HG02852 (cell line): ENCODE measurements at regions not wholly inside any gene's neighbourhood (a gene's known extent, or its start where the extent isn't known, plus 50 kb on each side); places are given as distances from the start of the nearest gene placed in this dataset.

Experiments used
- ATAC-seq: cut with Tn5 transposase; IDR thresholded peaks from one replicate; pipeline ENCODE4 v1.9.1; 2021; ENCODE audit warnings: mild to moderate bottlenecking, moderate library complexity; ENCODE audit not compliant: unreplicated experiment

DNA sequence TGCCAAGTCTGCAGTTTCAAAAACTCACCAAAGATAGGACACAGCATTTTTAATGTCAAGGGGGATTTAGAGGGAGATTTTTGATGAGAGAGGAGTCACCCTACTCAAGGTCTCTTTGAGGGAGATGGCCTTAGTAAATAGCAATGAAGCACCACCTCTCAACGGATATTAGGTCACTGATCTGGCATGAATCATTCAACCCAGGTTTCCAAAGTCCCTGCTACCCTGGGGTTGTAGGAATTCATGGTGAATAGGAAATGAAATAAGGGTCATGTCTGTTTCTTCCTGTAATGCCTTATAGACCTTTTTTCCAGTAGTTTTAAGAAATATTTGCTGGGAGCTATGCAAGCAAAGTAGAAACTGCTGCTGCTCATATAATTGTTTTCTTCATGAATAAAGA, 2154.9 kb downstream of the LRRC4C start:
- no peak for ATAC-seq

DNA sequence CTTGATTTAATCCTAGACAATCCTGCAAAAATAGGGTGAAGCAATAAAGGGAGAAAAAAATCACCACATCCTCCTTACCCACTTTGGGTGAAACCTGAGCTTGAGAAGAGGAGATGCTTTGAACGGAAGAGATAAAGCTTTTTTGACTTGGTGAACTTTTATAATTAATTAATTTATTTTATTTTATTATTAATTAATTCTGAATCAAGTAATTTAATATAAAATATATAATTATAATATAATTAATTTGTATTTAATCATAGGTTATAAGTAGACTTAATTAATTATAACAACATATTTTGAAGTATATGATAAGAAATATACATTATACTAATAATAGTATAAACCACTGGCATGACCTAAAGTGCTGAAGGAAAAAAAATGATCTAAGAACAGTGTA, 2164.8 kb downstream of the LRRC4C start:
- ATAC-seq = no peak

DNA sequence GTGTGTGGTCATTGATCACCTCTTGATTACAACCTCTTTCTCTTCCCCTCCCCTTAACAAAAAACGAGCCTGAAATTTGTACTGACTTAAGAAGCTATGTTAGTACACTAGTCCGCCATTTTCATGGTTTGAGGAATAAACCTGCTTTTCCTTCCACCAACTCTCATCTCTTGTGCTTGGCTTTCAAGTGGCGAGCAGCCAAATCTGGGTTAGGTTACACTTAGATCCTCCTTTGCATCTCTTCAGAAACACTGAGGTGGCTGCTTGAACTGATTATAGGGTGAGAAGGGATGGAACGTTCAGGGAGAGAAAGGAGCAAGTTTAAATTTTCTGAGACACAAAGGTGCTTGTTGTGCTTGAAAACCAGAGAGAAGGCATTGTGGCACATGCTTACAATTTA, 2171.4 kb downstream of the LRRC4C start:
- no peak for ATAC-seq

DNA sequence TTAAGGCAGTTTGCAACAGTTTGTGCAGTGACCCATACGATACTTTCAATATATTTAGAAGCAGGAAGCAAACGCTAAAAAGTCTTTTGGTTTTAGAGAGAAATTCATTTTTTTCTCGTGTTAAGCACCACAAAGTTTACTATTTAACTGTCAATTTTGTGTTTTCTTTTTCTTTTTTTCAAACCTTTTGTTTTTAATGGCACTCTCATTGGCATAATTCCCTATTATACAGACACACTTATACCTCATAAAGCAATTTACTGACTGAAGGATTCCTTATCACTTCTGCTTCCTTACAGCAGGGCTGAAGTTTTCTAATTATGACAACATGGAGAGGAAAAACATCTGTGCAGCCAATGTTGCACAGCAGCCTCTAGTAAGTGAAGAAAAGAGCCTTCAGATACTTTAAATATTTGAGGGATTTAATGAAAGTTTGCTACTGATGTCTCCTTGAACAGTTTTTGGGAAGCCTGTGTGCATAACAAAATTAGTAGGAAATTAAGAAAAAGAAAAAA, 2191.2 kb downstream of the LRRC4C start:
- ATAC-seq = no peak

DNA sequence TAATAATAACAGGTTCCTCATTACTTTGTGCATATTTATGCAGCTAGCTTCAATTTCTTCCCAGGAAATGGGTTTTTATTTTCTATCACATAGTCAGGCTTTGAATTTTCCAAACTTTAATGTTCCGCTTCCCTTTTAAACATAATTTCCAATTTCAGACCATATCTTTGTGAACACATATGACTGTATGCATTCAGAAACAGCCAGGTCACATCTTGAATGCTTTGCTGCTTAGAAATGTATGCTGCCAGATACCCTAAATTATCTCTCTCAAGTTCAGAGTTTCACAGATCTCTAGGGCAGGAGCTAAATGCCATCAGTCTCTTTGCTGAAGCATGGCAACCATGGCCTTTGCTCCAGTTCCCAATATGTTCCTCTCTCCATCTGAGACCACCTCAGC, 2203.8 kb downstream of the LRRC4C start:
- ATAC-seq = no peak

DNA sequence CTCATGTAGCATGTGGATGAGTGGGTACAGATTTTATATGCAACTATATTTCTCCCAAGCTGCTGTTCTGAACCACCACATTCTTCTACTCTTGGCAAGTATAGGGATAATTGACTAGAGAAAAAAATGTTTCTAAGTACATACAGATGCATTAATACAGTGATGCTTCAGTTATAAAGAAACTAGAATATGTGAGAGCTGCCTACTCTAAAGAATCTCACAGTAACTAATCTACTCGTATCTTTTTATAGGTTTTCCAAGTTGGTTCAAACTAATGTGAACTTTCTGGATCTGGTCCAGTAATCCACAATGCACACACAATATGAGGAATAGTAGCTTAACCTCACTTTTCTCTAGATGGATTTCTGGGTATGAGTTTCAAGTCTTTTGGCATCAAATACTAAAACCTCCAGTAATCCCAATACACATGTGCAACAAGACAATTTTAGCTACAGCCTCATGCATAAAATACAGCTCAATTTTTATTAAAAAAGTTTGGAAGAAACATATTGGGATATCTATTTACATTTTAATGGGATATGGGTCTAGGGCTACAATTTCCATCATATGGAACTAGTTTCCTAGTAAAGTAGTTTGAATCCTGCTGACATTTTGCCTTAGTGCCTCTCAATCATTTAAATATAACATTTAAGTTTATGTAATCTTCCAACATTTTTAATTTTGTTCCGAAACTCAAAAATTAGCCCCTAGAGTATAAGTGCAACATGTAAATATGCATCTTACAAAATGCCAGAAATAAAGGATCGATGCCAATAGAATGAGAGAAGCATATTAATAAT, 2209.7 kb downstream of the LRRC4C start:
- no peak for ATAC-seq

DNA sequence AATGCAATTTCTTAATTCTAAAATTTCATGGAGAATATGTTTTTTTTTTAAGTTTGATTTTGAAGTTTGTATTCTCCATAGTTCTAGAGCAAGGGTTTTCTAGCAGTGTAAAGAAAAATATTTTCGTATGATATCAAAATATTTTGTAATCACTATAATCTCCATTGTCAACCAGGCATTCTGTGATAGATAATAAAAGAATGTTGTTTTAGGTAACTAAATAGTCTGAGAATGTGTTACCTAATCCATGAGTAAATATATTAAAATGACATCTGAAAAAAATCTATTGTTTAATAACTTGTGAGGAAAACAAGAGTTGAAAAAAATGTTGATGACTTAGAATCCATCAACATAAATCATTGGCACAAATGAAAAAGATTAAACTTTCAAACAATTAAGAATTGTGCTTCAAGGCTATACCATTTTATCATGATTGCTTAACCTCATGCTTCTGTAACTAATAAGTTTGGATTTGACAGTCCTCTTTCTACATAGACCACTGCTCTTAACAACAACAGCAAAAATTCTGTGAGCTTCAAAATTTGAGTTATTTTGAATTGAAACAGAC, 2211.8 kb downstream of the LRRC4C start:
- no peak for ATAC-seq

DNA sequence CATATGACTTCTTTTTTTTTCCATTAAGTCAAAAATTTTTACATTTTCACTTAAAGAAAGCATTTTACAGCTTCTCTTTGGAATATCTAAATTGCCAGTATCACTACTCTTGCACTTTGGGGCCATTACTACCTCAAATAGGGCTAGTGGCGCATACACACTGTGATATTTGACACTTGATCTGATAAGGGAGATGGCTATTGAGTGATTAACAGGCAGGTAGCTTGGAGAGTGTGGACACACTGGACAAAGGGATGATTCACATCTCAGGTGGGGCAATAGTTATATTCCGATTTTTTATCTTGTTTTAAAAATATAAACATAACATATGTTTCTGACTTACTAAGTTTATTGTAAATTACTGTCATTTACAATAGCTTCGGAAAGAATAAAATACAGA, 2219.9 kb downstream of the LRRC4C start:
- ATAC-seq = no peak

DNA sequence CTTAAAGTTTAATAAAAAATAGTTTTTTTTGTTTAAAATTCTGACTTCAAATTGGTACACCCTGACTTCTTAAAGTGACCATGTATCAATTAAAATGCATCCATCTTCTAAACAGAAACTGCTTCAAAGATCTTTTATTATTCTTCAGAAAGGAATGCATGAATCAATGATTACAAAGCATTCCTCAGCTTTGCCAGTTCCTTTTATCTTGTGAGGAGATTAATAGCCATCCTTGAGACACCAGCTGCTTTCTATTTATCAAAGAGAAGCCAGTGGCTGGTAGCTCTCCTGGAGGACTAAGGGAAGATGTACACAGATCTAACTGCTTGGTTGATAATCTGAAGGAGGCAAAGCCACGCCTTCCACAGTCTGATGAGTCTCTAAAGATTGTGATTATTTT, 2222.5 kb downstream of the LRRC4C start:
- ATAC-seq = no peak

DNA sequence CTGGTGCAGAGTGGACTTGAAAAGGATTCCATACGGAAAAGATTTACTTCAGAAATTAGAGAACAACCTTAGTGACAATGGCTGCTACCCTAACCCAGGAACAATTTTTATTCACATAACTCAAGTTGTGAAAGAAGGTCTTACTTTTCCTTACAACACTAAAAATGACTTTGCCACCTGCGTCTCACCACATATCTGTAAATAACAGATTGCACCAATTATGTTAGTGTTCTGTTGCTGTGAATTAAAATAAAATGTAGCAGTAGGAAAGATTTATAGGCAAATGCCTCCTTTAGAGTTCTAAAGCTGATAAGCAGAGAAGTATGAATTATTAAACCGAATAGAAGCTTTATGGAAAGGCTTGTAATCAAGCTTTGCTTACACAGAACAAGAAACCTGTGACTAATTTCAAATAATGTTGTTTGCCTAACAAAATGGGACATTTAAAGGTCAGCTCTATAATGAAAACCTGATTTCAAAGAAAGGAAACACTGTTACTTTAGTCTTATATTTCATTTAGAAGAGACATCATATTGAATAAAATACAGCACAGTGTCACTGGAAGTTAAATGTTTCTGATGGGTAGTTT, 2237.8 kb downstream of the LRRC4C start:
- ATAC-seq = no peak

DNA sequence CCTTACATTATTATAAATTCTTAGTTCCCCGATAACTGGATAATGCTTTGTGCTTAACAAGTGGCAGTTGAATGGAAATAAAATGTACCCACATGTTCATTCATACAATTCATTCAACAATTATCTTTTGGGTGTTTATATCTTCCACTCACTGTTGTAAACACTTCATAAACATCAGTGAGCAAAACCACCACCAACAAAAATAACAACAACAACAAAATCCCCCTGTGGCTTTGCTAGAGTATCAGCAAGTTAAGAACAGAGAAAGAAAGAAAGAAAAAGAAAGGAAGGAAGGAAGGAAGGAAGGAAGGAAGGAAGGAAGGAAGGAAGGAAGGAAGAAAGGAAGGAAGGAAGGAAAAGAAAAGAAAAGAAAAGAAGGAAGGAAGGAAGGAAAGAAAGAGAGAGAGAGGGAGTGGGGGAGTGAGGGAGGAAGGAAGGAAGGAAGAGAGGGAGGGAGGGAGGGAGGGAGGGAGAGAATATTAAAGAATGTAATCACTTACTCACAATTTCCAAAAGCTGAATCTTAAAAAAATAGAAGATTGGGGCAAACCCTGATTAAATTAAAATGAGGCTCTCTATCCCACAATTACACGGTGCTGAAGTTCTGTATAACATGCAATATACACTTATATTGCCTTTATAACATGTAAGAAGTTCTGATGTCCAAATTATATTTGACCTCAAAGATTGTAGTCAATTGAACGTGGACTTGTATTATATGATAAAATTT, 2238.8 kb downstream of the LRRC4C start:
- no peak for ATAC-seq

DNA sequence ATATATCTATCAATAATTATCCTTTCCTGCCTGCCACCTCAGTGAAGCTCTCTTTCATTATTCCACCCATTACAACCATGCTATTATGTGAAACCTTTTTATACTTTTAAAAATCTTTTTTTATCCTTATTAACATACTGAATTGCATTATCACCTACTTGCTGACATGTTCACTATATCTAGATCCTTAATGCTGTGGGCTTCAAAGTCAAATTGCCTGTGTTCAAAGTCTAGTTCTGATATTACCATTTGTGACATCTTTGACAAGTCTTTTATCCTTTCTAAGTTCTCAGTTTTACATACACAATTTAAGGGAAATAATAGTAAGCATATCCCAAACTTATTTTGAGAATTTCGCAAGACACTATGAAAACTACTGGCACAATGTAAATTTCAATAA, 2239.4 kb downstream of the LRRC4C start:
- no peak for ATAC-seq

DNA sequence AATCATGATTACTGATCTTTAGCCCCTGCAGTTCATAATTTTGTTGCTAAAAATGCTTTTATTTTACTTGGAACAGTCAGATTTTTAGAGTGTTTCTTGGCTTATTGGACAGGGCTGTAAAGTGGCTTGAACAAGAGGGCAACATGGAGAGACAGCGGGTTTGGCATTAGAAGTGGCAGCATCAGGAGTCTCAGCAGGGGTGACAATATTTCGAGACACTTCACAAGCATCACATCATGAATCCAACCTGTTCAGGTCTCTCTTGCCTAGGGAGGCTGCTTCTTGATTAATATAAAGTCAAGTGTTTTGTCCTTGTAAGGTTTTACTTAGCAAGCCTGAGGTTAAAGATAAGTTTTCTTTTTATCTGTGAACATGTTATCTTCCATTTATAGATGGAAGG, 2249.5 kb downstream of the LRRC4C start:
- no peak for ATAC-seq

DNA sequence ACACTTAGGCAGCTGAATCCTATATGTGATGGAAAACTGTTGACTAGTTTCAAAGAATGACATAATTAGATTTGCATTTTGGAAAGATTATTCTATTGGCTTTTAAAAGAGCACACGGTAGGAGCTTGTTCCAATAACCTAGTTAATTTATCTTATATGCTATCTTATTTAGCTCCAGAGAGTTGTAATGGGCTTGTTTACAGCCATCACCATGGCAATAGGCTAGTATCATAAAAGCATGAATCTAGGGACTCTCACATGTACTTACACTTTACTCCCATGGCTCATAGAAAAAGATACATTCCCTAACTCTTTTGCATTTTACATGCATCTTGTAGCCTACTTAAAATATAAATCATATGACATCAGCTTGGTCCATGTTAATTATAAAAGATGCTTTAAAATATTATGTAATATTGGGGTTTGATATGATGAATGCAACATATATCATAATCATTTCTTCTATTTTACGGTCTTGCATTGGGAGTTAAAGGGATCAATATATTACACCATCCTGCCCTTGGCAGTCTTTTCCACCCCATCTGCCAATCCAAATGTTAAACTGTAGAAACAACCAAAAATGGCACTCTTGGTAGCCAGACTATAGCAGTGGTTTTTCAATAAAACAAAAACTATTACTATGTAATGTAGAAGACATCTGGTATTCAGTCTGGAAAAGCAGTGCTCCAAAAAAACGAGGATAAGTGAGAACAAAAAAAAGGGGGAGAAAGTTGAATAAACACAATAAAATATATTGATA, 2254.0 kb downstream of the LRRC4C start:
- ATAC-seq = no peak

DNA sequence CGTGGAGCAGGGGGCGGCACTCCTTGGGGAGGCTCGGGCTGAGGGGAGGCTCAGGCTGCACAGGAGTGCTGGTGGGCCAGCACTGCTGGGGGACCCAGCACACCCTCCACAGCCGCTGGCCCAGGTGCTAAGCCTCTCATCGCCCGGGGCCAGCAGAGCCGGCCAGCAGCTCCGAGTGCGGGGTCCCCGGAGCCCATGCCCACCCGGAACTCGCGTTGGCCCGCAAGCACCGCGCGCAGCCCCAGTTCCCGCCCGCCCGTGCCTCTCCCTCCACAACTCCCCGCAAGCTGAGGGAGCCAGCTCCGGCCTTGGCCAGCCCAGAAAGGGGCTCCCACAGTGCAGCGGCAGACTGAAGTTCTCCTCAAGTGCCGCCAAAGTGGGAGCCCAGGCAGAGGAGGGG, 2266.8 kb downstream of the LRRC4C start:
- ATAC-seq = no peak

DNA sequence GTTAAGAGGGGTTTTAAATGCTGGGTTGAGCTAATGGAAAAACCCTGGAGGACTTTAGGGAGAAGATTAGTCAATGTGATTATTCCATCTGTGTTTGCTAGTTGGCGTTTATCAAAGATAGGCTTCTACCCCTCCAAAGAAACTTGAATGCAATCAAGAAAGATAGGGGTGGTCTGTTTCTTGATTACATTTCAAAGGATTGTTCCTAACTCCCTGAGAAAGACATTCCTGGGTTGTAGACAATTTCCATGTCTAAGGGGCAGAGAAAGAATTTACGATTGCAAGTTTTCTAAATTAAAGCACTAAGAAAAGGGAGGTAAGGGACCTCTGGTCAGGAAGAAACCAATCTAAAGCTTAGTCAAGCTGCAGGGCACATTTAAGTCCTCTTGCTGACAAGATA, 2268.7 kb downstream of the LRRC4C start:
- ATAC-seq = no peak

DNA sequence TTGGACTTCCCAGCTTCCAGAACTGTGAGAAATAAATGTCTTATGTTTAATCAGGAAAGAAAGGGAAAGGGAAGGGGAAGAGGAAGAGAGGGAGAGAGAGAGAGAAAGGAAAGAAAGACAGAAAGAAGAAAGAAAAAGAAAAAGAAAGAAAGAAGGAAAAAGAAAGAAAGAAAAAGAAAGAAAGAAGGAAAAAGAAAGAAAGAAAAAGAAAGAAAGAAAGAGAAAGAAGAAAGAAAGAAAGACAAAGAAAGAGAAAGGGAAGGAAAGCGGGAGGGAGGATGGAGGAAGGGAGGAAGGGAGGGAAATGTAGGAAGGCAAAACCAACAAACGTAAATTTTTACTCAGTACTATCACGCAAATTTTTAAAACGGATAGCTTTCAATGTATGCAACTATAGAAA, 2281.8 kb downstream of the LRRC4C start:
- ATAC-seq = no peak

DNA sequence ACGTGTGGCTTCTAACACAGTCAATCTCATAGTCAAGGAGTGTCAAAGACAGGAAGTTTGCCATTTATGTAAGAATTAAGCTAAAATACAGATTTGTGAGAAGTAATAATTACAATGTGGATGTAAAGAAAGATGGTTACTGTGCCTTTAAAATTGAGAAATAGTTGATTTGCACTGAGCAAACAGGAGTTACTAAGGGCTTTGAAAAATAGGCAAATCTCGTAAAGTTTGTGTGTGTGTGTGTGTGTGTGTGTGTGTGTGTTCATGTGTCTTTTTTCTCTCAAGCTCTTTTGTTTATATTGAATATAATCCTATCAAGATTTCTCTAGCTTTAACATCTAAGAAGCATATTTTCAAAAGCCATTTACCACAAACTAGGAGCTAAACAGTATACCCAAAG, 2284.5 kb downstream of the LRRC4C start:
- no peak for ATAC-seq

DNA sequence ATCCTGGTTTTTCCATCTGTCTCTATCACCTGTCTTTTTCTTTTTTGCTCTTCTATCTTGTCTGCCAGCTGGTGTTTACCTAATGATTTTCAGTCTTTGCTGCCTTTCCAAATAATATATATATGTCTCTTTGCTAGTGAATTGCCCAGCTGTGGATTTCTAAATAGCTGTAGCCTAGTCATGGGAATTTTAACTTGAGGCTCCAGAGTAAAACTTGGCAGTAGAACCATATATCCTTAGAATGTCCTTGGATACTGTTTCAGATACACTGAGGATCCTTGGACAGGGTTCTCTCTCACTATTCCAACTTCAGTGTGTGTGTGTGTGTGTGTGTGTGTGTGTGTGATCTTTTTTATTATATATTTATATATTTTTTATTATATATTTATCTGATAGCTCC, 2285.3 kb downstream of the LRRC4C start:
- ATAC-seq = no peak

DNA sequence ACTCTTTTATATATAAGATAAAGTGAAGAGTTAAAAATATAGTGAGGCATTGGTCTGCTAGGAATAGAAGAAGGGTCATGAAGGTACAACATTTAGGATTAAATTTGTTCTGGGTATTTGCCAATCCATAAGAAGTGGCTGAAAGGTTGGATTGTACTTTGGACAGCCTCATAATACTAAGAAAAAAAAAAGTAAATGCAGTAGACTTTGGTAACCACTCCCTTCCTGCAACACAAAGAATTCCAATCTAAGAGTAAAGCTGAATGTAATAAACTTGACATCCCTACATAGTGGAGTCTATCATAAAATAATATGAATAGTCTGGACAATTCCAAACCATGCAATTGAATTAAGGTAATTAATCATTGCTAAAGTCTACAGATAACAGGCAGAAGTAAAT, 2294.4 kb downstream of the LRRC4C start:
- no peak for ATAC-seq

DNA sequence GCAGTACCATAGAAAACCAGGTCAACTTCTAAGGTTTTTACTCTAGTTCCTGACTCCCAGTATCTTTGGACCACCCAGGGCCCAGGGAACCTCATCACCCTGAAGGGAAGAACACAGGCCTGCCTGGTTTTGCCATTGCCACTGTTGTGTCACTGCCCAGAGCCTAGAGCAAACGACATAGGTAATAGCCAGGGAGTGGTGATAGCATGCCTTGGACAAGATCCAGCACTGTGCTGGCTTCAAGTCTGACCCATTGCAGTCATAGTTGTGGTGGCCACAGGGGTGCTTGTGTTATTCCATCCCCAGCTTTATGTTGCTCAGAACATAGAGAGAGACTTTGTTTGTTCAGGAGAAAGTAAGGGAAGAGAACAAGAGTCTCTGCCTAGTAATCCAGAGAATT, 2310.2 kb downstream of the LRRC4C start:
- ATAC-seq = no peak
